HG02970 (cell line): ENCODE measurements at regions not wholly inside any gene's neighbourhood (a gene's known extent, or its start where the extent isn't known, plus 50 kb on each side); places are given as distances from the start of the nearest gene placed in this dataset.
"Not testable (repeated sequence)": the region's sequence is repeated elsewhere in the genome, so short reads cannot be mapped to it uniquely, and the experiment has no call there.

Experiments used
- ATAC-seq: cut with Tn5 transposase; IDR thresholded peaks from one replicate; pipeline ENCODE4 v1.9.1; 2021; ENCODE audit warnings: mild to moderate bottlenecking, moderate library complexity, moderate number of reproducible peaks; ENCODE audit not compliant: unreplicated experiment, low FRiP score

GRCh38 chr3:59513570-59513969, 463.7 kb upstream of the CFAP20DC start:
- ATAC-seq, result no peak

- ATAC-seq, result no peak
These were observed 462.2 kb upstream of the CFAP20DC start for GRCh38 chr3:59512066-59512465.

GRCh38 chr3:59510576-59510975, 460.8 kb upstream of the CFAP20DC start:
- no peak for ATAC-seq

- no peak for ATAC-seq
These were observed 458.4 kb upstream of the CFAP20DC start for GRCh38 chr3:59508273-59508672.

GRCh38 chr3:59506191-59506590, 456.4 kb upstream of the CFAP20DC start:
- ATAC-seq, result no peak

- no peak for ATAC-seq
These were observed 453.6 kb upstream of the CFAP20DC start for GRCh38 chr3:59503441-59503840.

- ATAC-seq, result no peak
These were observed 453.0 kb upstream of the CFAP20DC start for GRCh38 chr3:59502806-59503205.

GRCh38 chr3:59499954-59500353, 450.1 kb upstream of the CFAP20DC start:
- ATAC-seq, result no peak

- no peak for ATAC-seq
These were observed 449.2 kb upstream of the CFAP20DC start for GRCh38 chr3:59499000-59499399.

GRCh38 chr3:59496250-59496649, 446.4 kb upstream of the CFAP20DC start:
- no peak for ATAC-seq

- ATAC-seq, result not testable (repeated sequence)
These were observed 445.1 kb upstream of the CFAP20DC start for GRCh38 chr3:59494969-59495368.

- ATAC-seq, result no peak
These were observed 436.7 kb upstream of the CFAP20DC start for GRCh38 chr3:59486520-59486919.

GRCh38 chr3:59483191-59483590, 433.4 kb upstream of the CFAP20DC start:
- no peak for ATAC-seq

- no peak for ATAC-seq
These were observed 432.9 kb upstream of the CFAP20DC start for GRCh38 chr3:59482684-59483083.

- ATAC-seq, result no peak
These were observed 432.1 kb upstream of the CFAP20DC start for GRCh38 chr3:59481776-59482400.

- ATAC-seq, result no peak
These were observed 430.7 kb upstream of the CFAP20DC start for GRCh38 chr3:59480486-59480995.

GRCh38 chr3:59473636-59474035, 423.8 kb upstream of the CFAP20DC start:
- no peak for ATAC-seq

- no peak for ATAC-seq
These were observed 422.7 kb upstream of the CFAP20DC start for GRCh38 chr3:59472541-59472940.

- ATAC-seq, result no peak
These were observed 420.3 kb upstream of the CFAP20DC start for GRCh38 chr3:59469948-59470723.

GRCh38 chr3:59467476-59467875, 417.7 kb upstream of the CFAP20DC start:
- ATAC-seq, result no peak

GRCh38 chr3:59464187-59464586, 414.4 kb upstream of the CFAP20DC start:
- ATAC-seq, result no peak

- ATAC-seq, result no peak
These were observed 413.4 kb upstream of the CFAP20DC start for GRCh38 chr3:59463253-59463652.
